Mesothelial cell of epicardium (in vitro differentiated cells): ENCODE measurements at regions not wholly inside any gene's neighbourhood (a gene's known extent, or its start where the extent isn't known, plus 50 kb on each side); places are given as distances from the start of the nearest gene placed in this dataset.

Experiments used
- DNase-seq, 2 experiments: peaks; one replicate each; pipeline ENCODE4 v3.0.0; 2021; ENCODE audit warnings: low spot score in 2 of 2; ENCODE audit not compliant: unreplicated experiment in 2 of 2
- H3K27ac Mint-ChIP-seq: 2 replicates; pipeline ENCODE4 v1.8.0; 2021; ENCODE audit warnings: mixed read lengths
- H3K27me3 Mint-ChIP-seq: 2 replicates; pipeline ENCODE4 v1.8.0; 2021; ENCODE audit warnings: low read depth, mixed read lengths
- H3K36me3 Mint-ChIP-seq: 2 replicates; pipeline ENCODE4 v1.8.0; 2021; ENCODE audit warnings: mixed read lengths
- H3K4me1 Mint-ChIP-seq: 2 replicates; pipeline ENCODE4 v1.8.0; 2021; ENCODE audit warnings: mixed read lengths
- H3K4me3 Mint-ChIP-seq: 2 replicates; pipeline ENCODE4 v1.8.0; 2021; ENCODE audit warnings: mild to moderate bottlenecking, moderate library complexity, mixed read lengths
- H3K9me3 Mint-ChIP-seq: 2 replicates; pipeline ENCODE4 v1.8.0; 2021; ENCODE audit warnings: mixed read lengths
- TF ChIP-seq, protein P1 (sequence below): fragments of 200-600 bp; sonication (generic); IDR thresholded peaks from one replicate; pipeline ENCODE4 v1.5.0; 2021; ENCODE audit warnings: antibody characterized with exemption; ENCODE audit not compliant: unreplicated experiment

DNA sequence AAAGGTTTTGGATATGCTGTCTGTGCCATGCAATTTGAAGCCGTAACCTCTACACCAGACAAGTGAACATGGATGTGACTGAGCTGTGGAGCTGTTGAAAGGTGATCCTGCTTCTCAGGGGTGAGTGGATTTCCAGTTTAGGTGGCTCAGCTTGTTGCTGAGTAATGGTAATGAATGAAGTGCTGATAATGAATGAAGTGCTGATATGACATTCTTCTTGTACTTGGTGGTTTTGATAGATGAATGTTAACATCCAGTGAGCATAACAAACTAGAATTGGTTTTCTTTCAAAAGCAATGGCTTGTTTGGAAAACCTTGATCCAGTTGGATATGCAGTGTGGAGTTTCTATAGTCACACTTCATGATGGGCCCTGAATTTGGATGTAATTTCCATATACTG is 89.7 kb upstream of the FZD8 start:
- Mint-ChIP-seq H3K27ac (no peak overlapping the region), H3K9me3 (peaks cover 24% of the 10 kb centered on the region), H3K36me3 (no peaks in the 10 kb centered on the region), H3K27me3 (peaks cover 3% of the 10 kb centered on the region), H3K4me3 (no peak overlapping the region), H3K4me1 (peaks cover 5% of the 10 kb centered on the region)
- TF ChIP-seq, protein P1, sequence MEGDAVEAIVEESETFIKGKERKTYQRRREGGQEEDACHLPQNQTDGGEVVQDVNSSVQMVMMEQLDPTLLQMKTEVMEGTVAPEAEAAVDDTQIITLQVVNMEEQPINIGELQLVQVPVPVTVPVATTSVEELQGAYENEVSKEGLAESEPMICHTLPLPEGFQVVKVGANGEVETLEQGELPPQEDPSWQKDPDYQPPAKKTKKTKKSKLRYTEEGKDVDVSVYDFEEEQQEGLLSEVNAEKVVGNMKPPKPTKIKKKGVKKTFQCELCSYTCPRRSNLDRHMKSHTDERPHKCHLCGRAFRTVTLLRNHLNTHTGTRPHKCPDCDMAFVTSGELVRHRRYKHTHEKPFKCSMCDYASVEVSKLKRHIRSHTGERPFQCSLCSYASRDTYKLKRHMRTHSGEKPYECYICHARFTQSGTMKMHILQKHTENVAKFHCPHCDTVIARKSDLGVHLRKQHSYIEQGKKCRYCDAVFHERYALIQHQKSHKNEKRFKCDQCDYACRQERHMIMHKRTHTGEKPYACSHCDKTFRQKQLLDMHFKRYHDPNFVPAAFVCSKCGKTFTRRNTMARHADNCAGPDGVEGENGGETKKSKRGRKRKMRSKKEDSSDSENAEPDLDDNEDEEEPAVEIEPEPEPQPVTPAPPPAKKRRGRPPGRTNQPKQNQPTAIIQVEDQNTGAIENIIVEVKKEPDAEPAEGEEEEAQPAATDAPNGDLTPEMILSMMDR: no peak
- DNase-seq: no peak

DNA sequence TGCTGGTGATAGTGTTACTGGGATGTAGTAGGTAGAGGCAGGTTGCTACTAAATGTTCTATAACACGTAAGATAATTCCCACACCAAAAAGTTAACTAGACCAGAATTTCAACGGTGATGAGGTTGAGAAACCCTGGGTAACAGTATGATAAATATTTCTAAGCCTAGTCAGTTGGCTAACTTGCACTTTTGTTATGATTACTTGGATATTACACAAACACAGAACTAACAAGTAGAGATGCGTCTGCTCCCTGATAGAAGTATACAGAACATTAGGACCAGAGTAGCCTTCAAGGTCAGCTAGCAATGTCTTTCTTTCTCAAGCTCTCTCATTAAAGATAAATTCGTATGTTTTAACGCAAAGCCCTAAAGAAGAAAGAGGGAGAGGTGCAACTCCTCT is 86.2 kb upstream of the FZD8 start:
- no peak overlapping the region for H3K4me3 Mint-ChIP-seq
- peaks cover 10% of the 10 kb centered on the region for H3K4me1 Mint-ChIP-seq
- peaks cover 2% of the 10 kb centered on the region for H3K9me3 Mint-ChIP-seq
- DNase-seq: no peak
- peaks cover 11% of the 10 kb centered on the region for H3K27me3 Mint-ChIP-seq
- TF ChIP-seq, protein P1: no peak
- no peak overlapping the region for H3K27ac Mint-ChIP-seq
- no peaks in the 10 kb centered on the region for H3K36me3 Mint-ChIP-seq

DNA sequence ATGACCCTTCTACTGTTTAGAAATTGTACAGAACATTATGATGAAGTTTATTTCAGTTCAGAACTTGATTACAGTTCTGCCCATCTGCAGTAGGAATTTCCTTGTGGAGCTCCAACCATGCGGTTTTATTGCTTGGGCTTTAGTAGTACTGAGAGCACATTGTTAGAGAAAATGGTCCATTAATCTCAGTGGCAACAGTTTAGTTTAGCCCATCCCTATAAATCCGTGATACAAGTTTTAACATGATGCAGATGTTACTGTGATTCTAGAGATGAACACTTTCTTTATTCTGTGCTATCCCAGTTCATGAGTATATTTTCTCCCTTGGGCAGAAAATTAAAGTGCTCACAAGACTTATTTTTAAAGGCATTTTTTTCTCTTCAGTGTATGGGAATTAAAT is 84.8 kb upstream of the FZD8 start:
- Mint-ChIP-seq H3K27ac (no peak overlapping the region), H3K27me3 (peaks cover 14% of the 10 kb centered on the region), H3K4me1 (peaks cover 10% of the 10 kb centered on the region), H3K36me3 (no peaks in the 10 kb centered on the region), H3K9me3 (no peaks in the 10 kb centered on the region), H3K4me3 (no peak overlapping the region)
- TF ChIP-seq, protein P1: no peak
- DNase-seq: no peak

DNA sequence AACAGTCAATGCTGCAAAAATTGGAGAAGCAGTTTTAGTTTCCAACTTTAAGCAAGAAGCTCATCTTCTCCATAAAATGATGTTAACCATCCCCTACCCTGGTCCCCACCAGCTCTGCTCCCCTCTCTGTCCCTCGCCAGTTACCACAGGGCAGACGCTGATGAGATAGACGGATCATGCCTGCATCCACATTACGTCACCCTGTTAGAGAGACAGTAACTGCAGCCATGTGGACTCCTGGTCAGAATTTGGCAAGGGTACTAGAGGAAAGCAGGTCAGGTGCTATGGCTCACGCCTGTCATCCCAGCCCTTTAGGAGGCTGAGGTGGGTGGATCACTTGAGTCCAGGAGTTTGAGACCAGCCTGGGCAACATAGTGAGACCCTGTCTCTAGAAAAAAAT is 81.9 kb upstream of the FZD8 start:
- Mint-ChIP-seq H3K36me3 (no peaks in the 10 kb centered on the region), H3K27ac (no peak overlapping the region), H3K4me3 (no peak overlapping the region), H3K9me3 (no peaks in the 10 kb centered on the region), H3K4me1 (peaks cover 10% of the 10 kb centered on the region), H3K27me3 (peaks cover 11% of the 10 kb centered on the region)
- DNase-seq: no peak
- TF ChIP-seq, protein P1: no peak

DNA sequence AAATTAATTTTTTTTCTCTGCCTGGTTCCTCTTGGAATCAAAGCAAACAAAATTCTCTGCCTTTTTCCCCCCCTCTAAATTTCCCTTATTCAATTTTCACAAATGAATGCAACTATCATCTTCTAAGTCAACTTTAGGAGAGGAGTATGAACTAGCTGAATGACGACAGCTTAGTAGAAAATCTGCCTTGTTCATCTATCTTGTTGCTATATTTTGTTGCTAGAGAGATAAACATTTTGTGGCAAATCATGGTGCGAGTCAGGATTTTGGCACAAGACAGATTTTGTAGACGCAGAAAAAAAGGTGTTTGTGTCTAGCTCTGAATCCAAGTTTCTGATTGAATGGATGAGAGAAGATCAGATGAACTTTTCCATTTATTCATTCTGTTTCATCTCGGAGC is 81.0 kb upstream of the FZD8 start:
- H3K9me3 Mint-ChIP-seq: no peaks in the 10 kb centered on the region
- H3K27me3 Mint-ChIP-seq: peaks cover 11% of the 10 kb centered on the region

DNA sequence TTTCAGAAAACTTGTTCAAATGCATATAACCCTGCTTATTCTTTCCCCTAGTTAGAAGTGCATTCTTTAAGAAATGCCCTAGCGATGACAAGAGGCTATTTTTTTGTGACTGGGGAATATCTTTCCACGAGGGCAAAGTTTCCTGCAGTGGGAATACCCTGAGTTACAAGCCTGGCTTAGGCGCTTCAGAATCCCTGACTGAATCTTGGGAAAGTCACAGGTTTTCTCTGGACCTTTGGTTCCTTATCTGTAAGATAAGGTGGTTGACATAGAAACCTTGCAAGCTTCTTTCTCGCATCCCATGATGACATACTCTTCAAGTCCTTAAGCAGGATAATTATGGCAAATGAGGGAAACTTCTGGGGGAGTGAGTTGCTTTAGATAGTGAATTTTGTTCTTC is 80.5 kb upstream of the FZD8 start:
- Mint-ChIP-seq H3K27ac (no peak overlapping the region), H3K36me3 (no peaks in the 10 kb centered on the region), H3K4me3 (no peak overlapping the region), H3K4me1 (peaks cover 10% of the 10 kb centered on the region), H3K9me3 (no peaks in the 10 kb centered on the region), H3K27me3 (peaks cover 11% of the 10 kb centered on the region)
- TF ChIP-seq, protein P1: no peak
- DNase-seq: no peak

More for the DNA sequence above, 81.0 kb upstream of the FZD8 start:
- TF ChIP-seq, protein P1: no peak
- no peaks in the 10 kb centered on the region for H3K36me3 Mint-ChIP-seq
- no peak overlapping the region for H3K27ac Mint-ChIP-seq
- DNase-seq: no peak
- H3K4me1 Mint-ChIP-seq: peaks cover 10% of the 10 kb centered on the region
- H3K4me3 Mint-ChIP-seq: no peak overlapping the region
